ENCODE measurements at regions not wholly inside any gene's neighbourhood (a gene's known extent, or its start where the extent isn't known, plus 50 kb on each side); places are given as distances from the start of the nearest gene placed in this dataset.

- Histone ChIP-seq H3K9me3 (ENCODE audit: insufficient read depth, low read depth, low read length) (no peaks in the 10 kb centered on the region), H3K4me1 (ENCODE audit: insufficient read depth, low read length) (peaks cover 12% of the 10 kb centered on the region), H3K9ac (ENCODE audit: low read depth, low read length) (no peak overlapping the region), H3K27ac (ENCODE audit: low read depth, low read length) (no peak overlapping the region), H3K4me3 (ENCODE audit: low read length) (no peak overlapping the region), H3K27me3 (ENCODE audit: insufficient read depth, low read length) (no peaks in the 10 kb centered on the region), H3K36me3 (ENCODE audit: insufficient read depth, low read length) (no peaks in the 10 kb centered on the region)
- 80% methylated on average over 9 of the region's 9 CpGs for WGBS
Measured at GRCh38 chr18:75341267-75341666, 86.2 kb downstream of the SMIM21 start.

DNA sequence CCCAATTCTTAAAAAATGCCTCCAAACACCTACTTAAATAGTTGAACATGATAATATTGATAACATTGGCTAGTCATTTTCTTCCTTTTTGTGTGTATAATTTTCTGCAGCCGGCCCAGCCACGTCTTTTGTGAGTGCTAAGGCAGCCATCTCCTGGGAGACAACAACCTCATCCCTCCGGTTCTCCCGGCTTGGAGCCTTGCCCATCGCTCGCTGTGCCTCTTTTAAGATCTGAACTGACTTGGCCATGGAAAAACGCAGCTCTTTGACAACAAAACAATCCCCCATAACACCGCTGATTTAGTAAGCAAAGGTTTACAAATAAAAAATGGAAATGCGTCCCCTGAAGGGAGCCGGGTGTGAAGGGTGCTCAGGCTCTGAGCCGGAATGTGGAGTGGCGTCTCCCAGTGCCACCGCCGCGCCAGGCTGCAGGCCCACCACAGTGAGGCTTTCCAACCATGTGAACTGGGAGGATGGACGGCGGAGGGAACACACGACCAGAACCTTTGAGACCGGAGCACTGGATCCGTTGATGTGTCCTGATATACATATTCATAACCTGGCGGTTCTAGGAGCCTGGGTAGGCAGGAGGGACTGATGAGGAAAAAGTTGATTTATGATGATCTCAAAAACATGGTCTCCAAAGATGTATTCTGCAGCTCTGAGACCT lies 87.4 kb downstream of the SMIM21 start:
- no peaks in the 10 kb centered on the region for H3K27me3 ChIP-seq (ENCODE audit: insufficient read depth, low read length)
- H3K9ac ChIP-seq (ENCODE audit: low read depth, low read length), result no peak overlapping the region
- no peak overlapping the region for H3K4me3 ChIP-seq (ENCODE audit: low read length)
- no peak overlapping the region for H3K27ac ChIP-seq (ENCODE audit: low read depth, low read length)
- H3K4me1 ChIP-seq (ENCODE audit: insufficient read depth, low read length), result peaks cover 12% of the 10 kb centered on the region
- WGBS, result 95% methylated on average over 21 of the region's 21 CpGs
- H3K36me3 ChIP-seq (ENCODE audit: insufficient read depth, low read length), result no peaks in the 10 kb centered on the region
- no peaks in the 10 kb centered on the region for H3K9me3 ChIP-seq (ENCODE audit: insufficient read depth, low read depth, low read length)

Measured in HUES64 (cell line).